Fibroblast of pulmonary artery (primary cell): ENCODE measurements at regions not wholly inside any gene's neighbourhood (a gene's known extent, or its start where the extent isn't known, plus 50 kb on each side); places are given as distances from the start of the nearest gene placed in this dataset.
A peak's percentile ranks its signal among the peaks of the same experiment; 100 is the strongest.

Experiments used
- DNase-seq: peaks from one replicate; pipeline ENCODE4 v3.0.0-alpha.2; 2010; ENCODE audit warnings: low read depth
- H3K4me3 ChIP-seq: replicated peaks from 2 replicates; pipeline ENCODE4 v1.5.1; 2011; ENCODE audit warnings: low read depth, mild to moderate bottlenecking, control low read depth, low read length, moderate library complexity
- CTCF ChIP-seq: IDR thresholded peaks from 2 replicates; pipeline ENCODE4 v1.5.1; 2011; ENCODE audit warnings: mild to moderate bottlenecking, control low read depth, low read length, inconsistent platforms; ENCODE audit errors: missing control alignments

DNA sequence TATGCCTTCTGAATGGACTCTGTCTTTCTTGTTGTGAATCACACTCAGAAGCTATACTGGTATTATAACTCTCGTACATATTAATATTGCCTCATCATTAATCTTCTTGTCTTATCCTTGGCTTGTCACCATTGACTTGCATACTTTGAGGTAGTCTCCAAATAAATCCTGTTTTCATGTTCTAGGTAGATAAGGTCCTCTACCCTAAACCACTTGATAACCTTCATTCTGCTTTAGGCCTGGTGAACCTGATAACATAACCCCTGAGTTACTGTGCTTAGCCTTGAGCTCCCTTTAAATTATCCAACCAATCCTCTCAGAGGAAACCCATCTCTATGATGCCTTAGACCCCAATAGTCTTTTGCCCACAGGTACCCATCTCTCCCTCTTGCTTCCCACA is 1162.3 kb downstream of the SLITRK1 start:
- no peak for DNase-seq
- H3K4me3 ChIP-seq, result no peak overlapping the region
- TF ChIP-seq CTCF, result no peak

- no peak for TF ChIP-seq CTCF
- peak; percentile 82 for DNase-seq
- H3K4me3 ChIP-seq, result no peak overlapping the region
These were observed 1165.0 kb downstream of the SLITRK1 start for GRCh38 chr13:82717249-82717648.

DNA sequence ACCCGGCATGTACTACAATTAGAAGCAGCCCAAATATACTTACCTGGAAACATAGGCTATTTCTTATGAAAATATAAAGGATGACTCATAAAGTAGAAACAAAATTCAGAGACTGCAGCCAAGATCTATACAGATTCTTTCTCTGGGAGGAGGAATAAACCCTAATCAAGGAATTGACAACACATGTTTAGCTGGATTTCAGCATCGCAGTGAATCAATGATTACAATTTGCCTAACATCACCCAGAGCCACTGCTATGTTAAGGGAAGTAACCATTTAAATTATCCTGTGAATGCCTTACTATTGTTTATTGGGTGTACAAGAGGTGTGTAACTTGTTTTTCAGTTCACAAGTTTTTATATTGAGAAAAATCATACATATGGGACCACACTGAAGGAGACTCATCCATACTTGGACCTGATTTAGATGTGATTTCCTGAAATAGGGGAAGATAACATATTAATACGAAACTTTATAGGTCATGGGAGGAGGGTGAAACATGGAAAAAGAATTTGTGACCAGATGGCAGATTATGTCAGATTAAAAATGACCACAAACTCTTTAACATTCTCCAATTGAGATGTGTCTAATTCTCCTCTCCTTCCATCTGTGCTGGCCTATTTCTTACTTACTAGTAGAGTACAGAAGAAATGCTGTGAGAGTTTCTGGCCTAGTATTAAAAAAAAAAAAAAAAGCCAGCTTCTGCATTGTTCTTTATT is 1168.4 kb downstream of the SLITRK1 start:
- TF ChIP-seq CTCF, result no peak
- DNase-seq, result peak; percentile 14

GRCh38 chr13:82702513-82702912 is 1179.8 kb downstream of the SLITRK1 start:
- DNase-seq, result no peak
- no peak overlapping the region for H3K4me3 ChIP-seq
- TF ChIP-seq CTCF, result no peak

More for the DNA sequence above, 1168.4 kb downstream of the SLITRK1 start:
- no peak overlapping the region for H3K4me3 ChIP-seq

DNA sequence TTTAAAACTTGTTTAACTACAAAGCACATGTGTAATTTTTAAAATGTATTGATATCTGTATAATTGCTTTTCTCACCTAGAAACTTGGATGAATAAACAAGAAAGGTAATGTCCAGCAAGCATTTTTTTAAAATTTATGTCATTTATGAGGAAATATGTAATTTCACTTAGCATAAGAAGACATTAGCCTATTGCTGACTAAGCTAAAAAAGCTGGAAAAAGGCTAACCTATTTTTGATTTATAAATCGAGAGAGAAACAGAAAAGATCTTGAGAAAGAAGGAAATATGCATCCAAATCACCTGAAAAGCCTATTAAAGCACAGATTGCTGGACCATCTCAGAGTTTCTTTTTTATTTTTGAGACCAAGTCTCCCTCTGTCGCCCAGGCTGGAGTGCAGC is 1181.3 kb downstream of the SLITRK1 start:
- TF ChIP-seq CTCF, result no peak
- no peak for DNase-seq
- no peak overlapping the region for H3K4me3 ChIP-seq

DNA sequence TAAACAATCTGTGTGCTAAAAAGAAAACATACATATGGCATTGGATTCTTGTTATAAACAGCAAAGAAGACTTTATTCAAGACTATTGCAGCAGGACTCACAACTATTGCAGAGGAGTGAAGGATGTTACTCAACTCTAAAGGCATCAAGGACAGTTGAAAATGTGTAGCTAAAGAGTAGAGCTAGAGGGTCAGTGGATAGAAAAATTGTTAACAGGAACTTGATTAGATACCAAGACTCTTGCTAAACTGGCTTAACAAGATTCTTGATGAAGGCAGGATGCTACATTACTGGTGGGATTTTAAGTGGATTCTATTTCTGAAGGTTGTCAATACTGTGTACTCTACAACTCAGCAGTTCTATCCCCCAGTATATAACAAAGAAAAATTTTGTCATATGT is 1183.3 kb downstream of the SLITRK1 start:
- H3K4me3 ChIP-seq, result no peak overlapping the region
- no peak for DNase-seq
- TF ChIP-seq CTCF, result no peak

GRCh38 chr13:82698383-82698782 is 1183.9 kb downstream of the SLITRK1 start:
- H3K4me3 ChIP-seq, result no peak overlapping the region

More at GRCh38 chr13:82698383-82698782, 1183.9 kb downstream of the SLITRK1 start:
- no peak for TF ChIP-seq CTCF
- no peak for DNase-seq
